GM13977 (cell line): ENCODE measurements at regions not wholly inside any gene's neighbourhood (a gene's known extent, or its start where the extent isn't known, plus 50 kb on each side); places are given as distances from the start of the nearest gene placed in this dataset.

ENCODE experiments used
- DNase-seq: peaks from one replicate; pipeline ENCODE4 v3.0.0; 2012; ENCODE audit warnings: low spot score
- CTCF ChIP-seq: IDR thresholded peaks from 2 replicates; pipeline ENCODE4 v1.5.1; 2012; ENCODE audit warnings: mild to moderate bottlenecking, control low read depth; ENCODE audit not compliant: insufficient read depth; ENCODE audit errors: extremely low read depth, missing control alignments
- in situ Hi-C: fragments of 300-500 bp; cut with MboI; formaldehyde crosslinking; loops from one replicate; pipeline ENCODE4 v1.12.0; 2022; ENCODE audit warnings: low sequenced_read_pairs, low pct_unique_long_range_greater_than_20kb, mixed read lengths, inconsistent platforms; ENCODE audit not compliant: unreplicated experiment

GRCh38 chr7:79828866-79829265, 305.8 kb upstream of the GNAI1 start:
- no peak for TF ChIP-seq CTCF
- no peak for DNase-seq
- in situ Hi-C loops: no loop called here

- TF ChIP-seq CTCF: no peak
- in situ Hi-C loops: no loop called here
- DNase-seq: no peak
These were observed 311.2 kb upstream of the GNAI1 start for GRCh38 chr7:79823246-79823951.

- DNase-seq: no peak
- TF ChIP-seq CTCF: no peak
These were observed 311.9 kb upstream of the GNAI1 start for GRCh38 chr7:79822620-79823240.

GRCh38 chr7:79820387-79820786, 314.2 kb upstream of the GNAI1 start:
- no peak for TF ChIP-seq CTCF
- in situ Hi-C loops: no loop called here
- no peak for DNase-seq

More at GRCh38 chr7:79822620-79823240, 311.9 kb upstream of the GNAI1 start:
- in situ Hi-C loops: no loop called here

DNA sequence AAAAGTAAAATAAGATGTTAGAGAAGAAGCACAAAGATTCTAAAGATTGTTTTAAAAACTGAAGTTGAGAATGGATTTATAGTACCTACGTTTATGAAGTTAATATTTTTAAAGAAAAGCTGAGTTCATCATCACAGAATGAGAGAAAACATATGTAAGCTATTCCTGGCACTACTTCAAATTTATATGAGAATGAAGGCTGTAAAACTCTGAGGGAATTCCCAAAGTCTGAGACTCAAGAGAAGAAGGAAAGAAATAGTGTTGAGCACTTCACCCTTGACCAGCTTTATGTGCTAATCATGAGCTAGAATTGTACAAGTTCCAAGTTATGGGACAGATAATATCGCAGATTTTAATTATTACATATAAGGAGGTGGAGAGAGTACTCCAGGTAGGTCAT, 323.7 kb upstream of the GNAI1 start:
- DNase-seq: no peak
- no peak for TF ChIP-seq CTCF
- in situ Hi-C loops: no loop called here

DNA sequence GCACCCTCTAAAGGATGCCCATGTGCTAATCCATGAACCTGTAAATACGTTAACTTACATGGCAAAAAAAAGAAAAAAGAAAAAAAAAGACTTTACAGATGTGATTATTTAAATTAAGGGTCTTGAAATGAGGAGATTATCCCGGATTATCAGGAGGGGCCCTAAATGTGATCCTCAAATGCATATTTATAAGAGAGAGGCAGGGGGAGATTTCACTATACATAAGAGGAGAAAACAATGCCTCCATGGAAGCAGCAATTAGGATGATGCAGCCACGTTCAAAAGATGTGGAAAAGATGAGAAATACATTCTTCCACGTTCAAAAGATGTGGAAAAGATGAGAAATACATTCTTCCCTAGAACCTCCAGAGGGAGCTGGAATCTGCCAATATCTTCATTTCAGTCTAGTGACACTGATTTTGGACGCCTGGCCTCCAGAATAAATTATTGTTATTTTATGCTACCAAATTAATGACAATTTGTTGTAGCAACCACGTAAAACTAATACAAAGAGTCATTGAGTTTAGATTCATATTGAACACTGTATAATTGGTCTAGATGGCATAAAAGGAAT, 328.4 kb upstream of the GNAI1 start:
- in situ Hi-C loops: no loop called here
- no peak for TF ChIP-seq CTCF
- no peak for DNase-seq
